MCF 10A (cell line): ENCODE measurements at regions not wholly inside any gene's neighbourhood (a gene's known extent, or its start where the extent isn't known, plus 50 kb on each side); places are given as distances from the start of the nearest gene placed in this dataset.

Experiments
- BruUV-seq: library from RNA; stranded (reverse); fragments of 400-500 nt; replicated peaks from 2 replicates; lab custom pipeline; 2021; lab: Mats Ljungman, UMichigan
- CTCF ChIA-PET: fragments of 300-600 bp; sonication (Branson Sonifier 250); formaldehyde crosslinking; extraction: SDS; loops from one replicate; lab custom pipeline; 2021; ENCODE audit warnings: antibody characterized with exemption, inconsistent platforms; lab: Yijun Ruan, JAX
- POLR2A ChIA-PET: fragments of 300-600, 350-650 bp; sonication (Branson Sonifier 250); formaldehyde crosslinking; extraction: SDS; loops from one replicate; lab custom pipeline; 2020; ENCODE audit warnings: antibody characterized with exemption, inconsistent platforms; lab: Yijun Ruan, JAX
- DNase-seq: peaks from one replicate; pipeline ENCODE4 v3.0.0-alpha.2; 2018; ENCODE audit not compliant: unreplicated experiment
- H3K27ac Mint-ChIP-seq: one replicate; pipeline ENCODE4 v1.8.0; 2022; ENCODE audit warnings: mild to moderate bottlenecking, low read depth, mixed read lengths; ENCODE audit not compliant: unreplicated experiment
- H3K27me3 Mint-ChIP-seq: one replicate; pipeline ENCODE4 v1.8.0; 2022; ENCODE audit warnings: mixed read lengths; ENCODE audit not compliant: insufficient read depth, unreplicated experiment
- H3K36me3 Mint-ChIP-seq: one replicate; pipeline ENCODE4 v1.8.0; 2022; ENCODE audit warnings: mild to moderate bottlenecking, moderate library complexity, mixed read lengths; ENCODE audit not compliant: insufficient read depth, unreplicated experiment
- H3K4me1 Mint-ChIP-seq: one replicate; pipeline ENCODE4 v1.8.0; 2022; ENCODE audit warnings: mixed read lengths; ENCODE audit not compliant: insufficient read depth, unreplicated experiment
- H3K4me3 Mint-ChIP-seq: one replicate; pipeline ENCODE4 v1.8.0; 2022; ENCODE audit warnings: mild to moderate bottlenecking, moderate library complexity, mixed read lengths; ENCODE audit not compliant: unreplicated experiment
- H3K9me3 Mint-ChIP-seq: one replicate; pipeline ENCODE4 v1.8.0; 2022; ENCODE audit warnings: mixed read lengths; ENCODE audit not compliant: unreplicated experiment
- intact Hi-C: fragments of 100-400 bp; cut with micrococcal nuclease; formaldehyde crosslinking; loops from 2 replicates; pipeline ENCODE4 v1.14.1; 2022
- TF ChIP-seq, protein P1 (sequence below): fragments of 200-600 bp; IDR thresholded peaks from one replicate; pipeline ENCODE4 v1.8.0; 2022; ENCODE audit warnings: antibody characterized with exemption, mild to moderate bottlenecking; ENCODE audit not compliant: unreplicated experiment

DNA sequence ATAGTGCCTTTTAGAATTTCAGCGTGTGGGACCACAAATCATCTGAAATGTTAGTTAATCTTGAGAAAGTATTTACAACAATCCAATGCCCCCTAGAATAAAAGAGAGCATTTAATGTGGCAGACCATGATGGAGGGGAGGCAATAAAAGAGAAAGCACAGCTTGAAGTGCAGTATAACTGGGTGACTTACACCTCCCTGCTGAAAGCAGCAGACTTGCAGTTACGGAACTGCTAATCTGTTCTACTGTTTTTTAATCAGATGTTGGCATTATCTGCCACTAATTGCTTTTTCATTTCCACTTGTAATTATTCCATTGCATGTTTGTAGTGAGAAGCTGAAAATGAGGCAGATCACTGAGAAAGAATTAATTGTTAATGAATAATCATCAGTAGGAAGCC is 130.5 kb upstream of the ITGA4 start:
- Mint-ChIP-seq H3K27ac (no peak overlapping the region), H3K9me3 (peaks cover 8% of the 10 kb centered on the region), H3K4me1 (no peaks in the 10 kb centered on the region), H3K36me3 (no peaks in the 10 kb centered on the region), H3K4me3 (no peak overlapping the region), H3K27me3 (no peaks in the 10 kb centered on the region)
- DNase-seq: no peak
- TF ChIP-seq, protein P1, sequence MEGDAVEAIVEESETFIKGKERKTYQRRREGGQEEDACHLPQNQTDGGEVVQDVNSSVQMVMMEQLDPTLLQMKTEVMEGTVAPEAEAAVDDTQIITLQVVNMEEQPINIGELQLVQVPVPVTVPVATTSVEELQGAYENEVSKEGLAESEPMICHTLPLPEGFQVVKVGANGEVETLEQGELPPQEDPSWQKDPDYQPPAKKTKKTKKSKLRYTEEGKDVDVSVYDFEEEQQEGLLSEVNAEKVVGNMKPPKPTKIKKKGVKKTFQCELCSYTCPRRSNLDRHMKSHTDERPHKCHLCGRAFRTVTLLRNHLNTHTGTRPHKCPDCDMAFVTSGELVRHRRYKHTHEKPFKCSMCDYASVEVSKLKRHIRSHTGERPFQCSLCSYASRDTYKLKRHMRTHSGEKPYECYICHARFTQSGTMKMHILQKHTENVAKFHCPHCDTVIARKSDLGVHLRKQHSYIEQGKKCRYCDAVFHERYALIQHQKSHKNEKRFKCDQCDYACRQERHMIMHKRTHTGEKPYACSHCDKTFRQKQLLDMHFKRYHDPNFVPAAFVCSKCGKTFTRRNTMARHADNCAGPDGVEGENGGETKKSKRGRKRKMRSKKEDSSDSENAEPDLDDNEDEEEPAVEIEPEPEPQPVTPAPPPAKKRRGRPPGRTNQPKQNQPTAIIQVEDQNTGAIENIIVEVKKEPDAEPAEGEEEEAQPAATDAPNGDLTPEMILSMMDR: no peak
- CTCF ChIA-PET: no interaction called here
- no TSS peak for BruUV-seq
- intact Hi-C loops: no loop called here
- POLR2A ChIA-PET: no interaction called here

DNA sequence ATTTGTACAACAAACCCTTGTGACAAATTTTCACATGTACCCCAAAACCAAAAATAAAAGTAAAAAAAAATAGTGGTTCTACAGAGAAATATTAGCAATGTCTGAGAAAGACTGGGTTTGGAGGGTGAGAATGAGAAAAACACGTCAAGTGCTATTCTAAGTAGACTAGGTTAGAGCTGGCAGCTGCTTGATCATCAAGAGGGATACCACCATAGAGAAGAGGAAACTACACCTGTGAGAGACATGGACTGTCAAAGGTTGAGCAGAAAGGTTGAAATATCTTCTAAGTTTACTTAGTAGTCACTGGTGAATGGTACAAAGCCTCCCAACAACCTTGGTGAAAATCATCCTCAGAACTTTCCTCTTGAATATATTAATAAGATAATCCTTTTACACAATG is 126.9 kb upstream of the ITGA4 start:
- H3K27ac Mint-ChIP-seq: no peak overlapping the region
- no TSS peak for BruUV-seq
- H3K9me3 Mint-ChIP-seq: peaks cover 8% of the 10 kb centered on the region
- ChIA-PET POLR2A (no interaction called here), CTCF (no interaction called here)
- H3K36me3 Mint-ChIP-seq: no peaks in the 10 kb centered on the region
- no peak for DNase-seq
- TF ChIP-seq, protein P1: no peak
- no peak overlapping the region for H3K4me3 Mint-ChIP-seq
- H3K27me3 Mint-ChIP-seq: no peaks in the 10 kb centered on the region
- no peaks in the 10 kb centered on the region for H3K4me1 Mint-ChIP-seq
- intact Hi-C loops: no loop called here

- CTCF ChIA-PET: no interaction called here
- Mint-ChIP-seq H3K4me1 (no peaks in the 10 kb centered on the region), H3K4me3 (no peak overlapping the region), H3K27me3 (no peaks in the 10 kb centered on the region), H3K27ac (no peak overlapping the region), H3K36me3 (no peaks in the 10 kb centered on the region), H3K9me3 (peaks cover 8% of the 10 kb centered on the region)
- TF ChIP-seq, protein P1: no peak
- BruUV-seq: no TSS peak
- intact Hi-C loops: no loop called here
- POLR2A ChIA-PET: no interaction called here
- DNase-seq: no peak
These were observed 125.1 kb upstream of the ITGA4 start for GRCh38 chr2:181332044-181332605.

GRCh38 chr2:181334158-181334826 is 122.9 kb upstream of the ITGA4 start:
- TF ChIP-seq, protein P1: no peak
- CTCF ChIA-PET: no interaction called here
- H3K27me3 Mint-ChIP-seq: no peaks in the 10 kb centered on the region
- intact Hi-C loops: no loop called here
- POLR2A ChIA-PET: no interaction called here
- no peak overlapping the region for H3K4me3 Mint-ChIP-seq
- DNase-seq: no peak
- no TSS peak for BruUV-seq
- no peaks in the 10 kb centered on the region for H3K36me3 Mint-ChIP-seq
- peaks cover 2% of the 10 kb centered on the region for H3K9me3 Mint-ChIP-seq
- no peaks in the 10 kb centered on the region for H3K4me1 Mint-ChIP-seq
- H3K27ac Mint-ChIP-seq: no peak overlapping the region
